HEK293 (cell line): ENCODE measurements at regions not wholly inside any gene's neighbourhood (a gene's known extent, or its start where the extent isn't known, plus 50 kb on each side); places are given as distances from the start of the nearest gene placed in this dataset.

Experiments used
- BCL11A ChIP-seq: fragments of 450-650 bp; formaldehyde crosslinking; IDR thresholded peaks from 2 replicates; pipeline ENCODE4 v1.5.1; 2016; ENCODE audit warnings: low read depth, missing biosample characterization, missing genetic modification characterization
- YY1 ChIP-seq: fragments of 450-650 bp; formaldehyde crosslinking; IDR thresholded peaks from 2 replicates; pipeline ENCODE4 v1.5.1; 2018; ENCODE audit warnings: missing biosample characterization, missing genetic modification characterization
- ZNF114 ChIP-seq: fragments of 450-650 bp; formaldehyde crosslinking; IDR thresholded peaks from 2 replicates; pipeline ENCODE4 v1.5.0; 2017; ENCODE audit warnings: missing biosample characterization, missing genetic modification characterization
- ZNF24 ChIP-seq: fragments of 450-650 bp; formaldehyde crosslinking; IDR thresholded peaks from 2 replicates; pipeline ENCODE4 v1.5.1; 2016; ENCODE audit warnings: missing biosample characterization, missing genetic modification characterization
- ZNF48 ChIP-seq: fragments of 450-650 bp; formaldehyde crosslinking; IDR thresholded peaks from 2 replicates; pipeline ENCODE4 v1.5.1; 2016; ENCODE audit warnings: missing biosample characterization, missing genetic modification characterization
- ZNF501 ChIP-seq: fragments of 450-650 bp; formaldehyde crosslinking; IDR thresholded peaks from 2 replicates; pipeline ENCODE4 v1.5.1; 2016; ENCODE audit warnings: missing biosample characterization, missing genetic modification characterization
- ZNF707 ChIP-seq: fragments of 450-650 bp; formaldehyde crosslinking; IDR thresholded peaks from 2 replicates; pipeline ENCODE4 v1.5.1; 2016; ENCODE audit warnings: missing biosample characterization, missing genetic modification characterization
- TF ChIP-seq, protein P1 (sequence below): fragments of 450-650 bp; formaldehyde crosslinking; IDR thresholded peaks from 2 replicates; pipeline ENCODE4 v1.5.1; 2016; ENCODE audit warnings: missing biosample characterization, missing genetic modification characterization
- TF ChIP-seq, protein P2 (sequence below): fragments of 450-650 bp; formaldehyde crosslinking; IDR thresholded peaks from 2 replicates; pipeline ENCODE4 v1.5.1; 2016; ENCODE audit warnings: missing biosample characterization, missing genetic modification characterization
- TF ChIP-seq, protein P3 (sequence below): fragments of 450-650 bp; formaldehyde crosslinking; IDR thresholded peaks from 2 replicates; pipeline ENCODE4 v1.5.1; 2016; ENCODE audit warnings: missing biosample characterization, missing genetic modification characterization
- TF ChIP-seq, protein P4 (sequence below): fragments of 450-650 bp; formaldehyde crosslinking; IDR thresholded peaks from 2 replicates; pipeline ENCODE4 v1.5.1; 2017; ENCODE audit warnings: missing biosample characterization, mild to moderate bottlenecking, missing genetic modification characterization, moderate library complexity
- TF ChIP-seq, protein P5 (sequence below): fragments of 450-650 bp; formaldehyde crosslinking; IDR thresholded peaks from 2 replicates; pipeline ENCODE4 v1.5.1; 2016; ENCODE audit warnings: missing biosample characterization, missing genetic modification characterization
- TF ChIP-seq, protein P6 (sequence below): fragments of 450-650 bp; formaldehyde crosslinking; IDR thresholded peaks from 2 replicates; pipeline ENCODE4 v1.5.1; 2016; ENCODE audit warnings: missing biosample characterization, missing genetic modification characterization, low read depth

DNA sequence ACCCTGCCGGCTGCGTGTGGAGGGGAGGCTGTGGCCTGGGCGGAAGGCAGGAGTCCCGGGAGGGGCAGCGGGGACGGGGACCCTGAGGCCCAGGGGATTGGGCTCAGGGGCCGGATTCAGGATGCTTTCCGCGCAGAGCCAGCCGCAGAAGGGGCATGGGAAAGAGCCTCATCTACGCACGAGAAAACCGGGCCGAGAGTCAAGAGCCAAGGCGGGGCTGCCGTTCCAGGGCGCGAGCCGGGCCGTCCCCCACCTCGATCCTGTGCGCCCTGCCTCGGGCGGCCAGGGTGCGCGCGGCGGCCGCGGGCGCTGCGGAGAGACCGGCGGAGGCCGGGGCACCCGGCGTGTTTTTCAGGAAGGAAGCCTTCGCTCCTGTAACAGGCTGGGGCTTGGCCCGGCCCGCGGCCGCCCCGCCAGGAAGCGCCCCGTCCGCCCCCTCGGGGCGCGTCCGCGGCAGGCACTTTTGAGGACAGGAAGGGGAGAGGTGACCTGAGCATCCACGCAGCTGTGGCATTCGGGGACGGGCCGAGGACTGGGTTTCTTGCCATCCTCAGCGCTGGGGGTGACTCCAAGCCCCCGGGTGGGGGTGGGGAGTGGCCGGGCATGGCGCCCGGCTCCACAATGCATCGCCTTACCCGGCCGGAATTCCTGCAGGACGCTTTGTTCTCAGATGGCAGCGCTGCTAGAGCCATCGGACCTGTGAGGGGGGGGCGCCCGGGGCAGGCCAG lies 62.3 kb upstream of the GATA2 start:
- TF ChIP-seq, protein P1, sequence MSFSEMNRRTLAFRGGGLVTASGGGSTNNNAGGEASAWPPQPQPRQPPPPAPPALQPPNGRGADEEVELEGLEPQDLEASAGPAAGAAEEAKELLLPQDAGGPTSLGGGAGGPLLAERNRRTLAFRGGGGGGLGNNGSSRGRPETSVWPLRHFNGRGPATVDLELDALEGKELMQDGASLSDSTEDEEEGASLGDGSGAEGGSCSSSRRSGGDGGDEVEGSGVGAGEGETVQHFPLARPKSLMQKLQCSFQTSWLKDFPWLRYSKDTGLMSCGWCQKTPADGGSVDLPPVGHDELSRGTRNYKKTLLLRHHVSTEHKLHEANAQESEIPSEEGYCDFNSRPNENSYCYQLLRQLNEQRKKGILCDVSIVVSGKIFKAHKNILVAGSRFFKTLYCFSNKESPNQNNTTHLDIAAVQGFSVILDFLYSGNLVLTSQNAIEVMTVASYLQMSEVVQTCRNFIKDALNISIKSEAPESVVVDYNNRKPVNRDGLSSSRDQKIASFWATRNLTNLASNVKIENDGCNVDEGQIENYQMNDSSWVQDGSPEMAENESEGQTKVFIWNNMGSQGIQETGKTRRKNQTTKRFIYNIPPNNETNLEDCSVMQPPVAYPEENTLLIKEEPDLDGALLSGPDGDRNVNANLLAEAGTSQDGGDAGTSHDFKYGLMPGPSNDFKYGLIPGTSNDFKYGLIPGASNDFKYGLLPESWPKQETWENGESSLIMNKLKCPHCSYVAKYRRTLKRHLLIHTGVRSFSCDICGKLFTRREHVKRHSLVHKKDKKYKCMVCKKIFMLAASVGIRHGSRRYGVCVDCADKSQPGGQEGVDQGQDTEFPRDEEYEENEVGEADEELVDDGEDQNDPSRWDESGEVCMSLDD (tag by site-specific recombination): no peak
- TF ChIP-seq, protein P2, sequence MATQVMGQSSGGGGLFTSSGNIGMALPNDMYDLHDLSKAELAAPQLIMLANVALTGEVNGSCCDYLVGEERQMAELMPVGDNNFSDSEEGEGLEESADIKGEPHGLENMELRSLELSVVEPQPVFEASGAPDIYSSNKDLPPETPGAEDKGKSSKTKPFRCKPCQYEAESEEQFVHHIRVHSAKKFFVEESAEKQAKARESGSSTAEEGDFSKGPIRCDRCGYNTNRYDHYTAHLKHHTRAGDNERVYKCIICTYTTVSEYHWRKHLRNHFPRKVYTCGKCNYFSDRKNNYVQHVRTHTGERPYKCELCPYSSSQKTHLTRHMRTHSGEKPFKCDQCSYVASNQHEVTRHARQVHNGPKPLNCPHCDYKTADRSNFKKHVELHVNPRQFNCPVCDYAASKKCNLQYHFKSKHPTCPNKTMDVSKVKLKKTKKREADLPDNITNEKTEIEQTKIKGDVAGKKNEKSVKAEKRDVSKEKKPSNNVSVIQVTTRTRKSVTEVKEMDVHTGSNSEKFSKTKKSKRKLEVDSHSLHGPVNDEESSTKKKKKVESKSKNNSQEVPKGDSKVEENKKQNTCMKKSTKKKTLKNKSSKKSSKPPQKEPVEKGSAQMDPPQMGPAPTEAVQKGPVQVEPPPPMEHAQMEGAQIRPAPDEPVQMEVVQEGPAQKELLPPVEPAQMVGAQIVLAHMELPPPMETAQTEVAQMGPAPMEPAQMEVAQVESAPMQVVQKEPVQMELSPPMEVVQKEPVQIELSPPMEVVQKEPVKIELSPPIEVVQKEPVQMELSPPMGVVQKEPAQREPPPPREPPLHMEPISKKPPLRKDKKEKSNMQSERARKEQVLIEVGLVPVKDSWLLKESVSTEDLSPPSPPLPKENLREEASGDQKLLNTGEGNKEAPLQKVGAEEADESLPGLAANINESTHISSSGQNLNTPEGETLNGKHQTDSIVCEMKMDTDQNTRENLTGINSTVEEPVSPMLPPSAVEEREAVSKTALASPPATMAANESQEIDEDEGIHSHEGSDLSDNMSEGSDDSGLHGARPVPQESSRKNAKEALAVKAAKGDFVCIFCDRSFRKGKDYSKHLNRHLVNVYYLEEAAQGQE (tag by site-specific recombination): no peak
- TF ChIP-seq ZNF707 (tag by site-specific recombination) (no peak), YY1 (no peak), BCL11A (tag by site-specific recombination) (no peak), ZNF24 (no peak), ZNF114 (tag by site-specific recombination) (no peak), ZNF48 (tag by site-specific recombination) (no peak), ZNF501 (tag by site-specific recombination) (no peak)
- TF ChIP-seq, protein P3, sequence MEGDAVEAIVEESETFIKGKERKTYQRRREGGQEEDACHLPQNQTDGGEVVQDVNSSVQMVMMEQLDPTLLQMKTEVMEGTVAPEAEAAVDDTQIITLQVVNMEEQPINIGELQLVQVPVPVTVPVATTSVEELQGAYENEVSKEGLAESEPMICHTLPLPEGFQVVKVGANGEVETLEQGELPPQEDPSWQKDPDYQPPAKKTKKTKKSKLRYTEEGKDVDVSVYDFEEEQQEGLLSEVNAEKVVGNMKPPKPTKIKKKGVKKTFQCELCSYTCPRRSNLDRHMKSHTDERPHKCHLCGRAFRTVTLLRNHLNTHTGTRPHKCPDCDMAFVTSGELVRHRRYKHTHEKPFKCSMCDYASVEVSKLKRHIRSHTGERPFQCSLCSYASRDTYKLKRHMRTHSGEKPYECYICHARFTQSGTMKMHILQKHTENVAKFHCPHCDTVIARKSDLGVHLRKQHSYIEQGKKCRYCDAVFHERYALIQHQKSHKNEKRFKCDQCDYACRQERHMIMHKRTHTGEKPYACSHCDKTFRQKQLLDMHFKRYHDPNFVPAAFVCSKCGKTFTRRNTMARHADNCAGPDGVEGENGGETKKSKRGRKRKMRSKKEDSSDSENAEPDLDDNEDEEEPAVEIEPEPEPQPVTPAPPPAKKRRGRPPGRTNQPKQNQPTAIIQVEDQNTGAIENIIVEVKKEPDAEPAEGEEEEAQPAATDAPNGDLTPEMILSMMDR (tag by site-specific recombination): no peak
- TF ChIP-seq, protein P4, sequence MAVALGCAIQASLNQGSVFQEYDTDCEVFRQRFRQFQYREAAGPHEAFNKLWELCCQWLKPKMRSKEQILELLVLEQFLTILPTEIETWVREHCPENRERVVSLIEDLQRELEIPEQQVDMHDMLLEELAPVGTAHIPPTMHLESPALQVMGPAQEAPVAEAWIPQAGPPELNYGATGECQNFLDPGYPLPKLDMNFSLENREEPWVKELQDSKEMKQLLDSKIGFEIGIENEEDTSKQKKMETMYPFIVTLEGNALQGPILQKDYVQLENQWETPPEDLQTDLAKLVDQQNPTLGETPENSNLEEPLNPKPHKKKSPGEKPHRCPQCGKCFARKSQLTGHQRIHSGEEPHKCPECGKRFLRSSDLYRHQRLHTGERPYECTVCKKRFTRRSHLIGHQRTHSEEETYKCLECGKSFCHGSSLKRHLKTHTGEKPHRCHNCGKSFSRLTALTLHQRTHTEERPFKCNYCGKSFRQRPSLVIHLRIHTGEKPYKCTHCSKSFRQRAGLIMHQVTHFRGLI: no peak
- TF ChIP-seq, protein P5, sequence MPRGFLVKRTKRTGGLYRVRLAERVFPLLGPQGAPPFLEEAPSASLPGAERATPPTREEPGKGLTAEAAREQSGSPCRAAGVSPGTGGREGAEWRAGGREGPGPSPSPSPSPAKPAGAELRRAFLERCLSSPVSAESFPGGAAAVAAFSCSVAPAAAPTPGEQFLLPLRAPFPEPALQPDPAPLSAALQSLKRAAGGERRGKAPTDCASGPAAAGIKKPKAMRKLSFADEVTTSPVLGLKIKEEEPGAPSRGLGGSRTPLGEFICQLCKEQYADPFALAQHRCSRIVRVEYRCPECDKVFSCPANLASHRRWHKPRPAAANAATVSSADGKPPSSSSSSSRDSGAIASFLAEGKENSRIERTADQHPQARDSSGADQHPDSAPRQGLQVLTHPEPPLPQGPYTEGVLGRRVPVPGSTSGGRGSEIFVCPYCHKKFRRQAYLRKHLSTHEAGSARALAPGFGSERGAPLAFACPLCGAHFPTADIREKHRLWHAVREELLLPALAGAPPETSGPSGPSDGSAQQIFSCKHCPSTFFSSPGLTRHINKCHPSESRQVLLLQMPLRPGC (tag by site-specific recombination): no peak
- TF ChIP-seq, protein P6, sequence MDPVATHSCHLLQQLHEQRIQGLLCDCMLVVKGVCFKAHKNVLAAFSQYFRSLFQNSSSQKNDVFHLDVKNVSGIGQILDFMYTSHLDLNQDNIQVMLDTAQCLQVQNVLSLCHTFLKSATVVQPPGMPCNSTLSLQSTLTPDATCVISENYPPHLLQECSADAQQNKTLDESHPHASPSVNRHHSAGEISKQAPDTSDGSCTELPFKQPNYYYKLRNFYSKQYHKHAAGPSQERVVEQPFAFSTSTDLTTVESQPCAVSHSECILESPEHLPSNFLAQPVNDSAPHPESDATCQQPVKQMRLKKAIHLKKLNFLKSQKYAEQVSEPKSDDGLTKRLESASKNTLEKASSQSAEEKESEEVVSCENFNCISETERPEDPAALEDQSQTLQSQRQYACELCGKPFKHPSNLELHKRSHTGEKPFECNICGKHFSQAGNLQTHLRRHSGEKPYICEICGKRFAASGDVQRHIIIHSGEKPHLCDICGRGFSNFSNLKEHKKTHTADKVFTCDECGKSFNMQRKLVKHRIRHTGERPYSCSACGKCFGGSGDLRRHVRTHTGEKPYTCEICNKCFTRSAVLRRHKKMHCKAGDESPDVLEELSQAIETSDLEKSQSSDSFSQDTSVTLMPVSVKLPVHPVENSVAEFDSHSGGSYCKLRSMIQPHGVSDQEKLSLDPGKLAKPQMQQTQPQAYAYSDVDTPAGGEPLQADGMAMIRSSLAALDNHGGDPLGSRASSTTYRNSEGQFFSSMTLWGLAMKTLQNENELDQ (tag by site-specific recombination): no peak
